ENCODE measurements at regions not wholly inside any gene's neighbourhood (a gene's known extent, or its start where the extent isn't known, plus 50 kb on each side); places are given as distances from the start of the nearest gene placed in this dataset.

GRCh38 chr6:168902075-168902474 is 351.6 kb downstream of the THBS2 start:
- no peak overlapping the region for H3K27ac ChIP-seq (ENCODE audit: low read depth in 1 of 2, low read length in 1 of 2)
- WGBS: 85% methylated on average over 6 of the region's 6 CpGs

GRCh38 chr6:168901076-168901475 is 352.6 kb downstream of the THBS2 start:
- no peak for DNase-seq (ENCODE audit: low read depth in 6 of 9, low spot score in 9 of 9)
- Histone ChIP-seq H3K27ac (ENCODE audit: low read depth in 1 of 2, low read length in 1 of 2) (no peak overlapping the region), H3K4me1 (ENCODE audit: control insufficient read depth in 2 of 2, insufficient read depth in 2 of 2, low read length in 2 of 2) (no peaks in the 10 kb centered on the region), H3K27me3 (ENCODE audit: control insufficient read depth in 2 of 2, insufficient read depth in 1 of 2, low read length in 1 of 2) (no peaks in the 10 kb centered on the region), H3K36me3 (ENCODE audit: control insufficient read depth in 2 of 2, insufficient read depth in 2 of 2, low read length in 1 of 2) (no peaks in the 10 kb centered on the region), H3K4me3 (ENCODE audit: low read length in 2 of 2) (no peak overlapping the region), H3K9me3 (ENCODE audit: control insufficient read depth in 2 of 2, insufficient read depth in 1 of 2, low read length in 1 of 2) (no peaks in the 10 kb centered on the region)
- 95% methylated on average over 19 of the region's 19 CpGs for WGBS

More at GRCh38 chr6:168902075-168902474, 351.6 kb downstream of the THBS2 start:
- H3K4me1 ChIP-seq (ENCODE audit: control insufficient read depth in 2 of 2, insufficient read depth in 2 of 2, low read length in 2 of 2): no peaks in the 10 kb centered on the region
- no peaks in the 10 kb centered on the region for H3K36me3 ChIP-seq (ENCODE audit: control insufficient read depth in 2 of 2, insufficient read depth in 2 of 2, low read length in 1 of 2)
- H3K27me3 ChIP-seq (ENCODE audit: control insufficient read depth in 2 of 2, insufficient read depth in 1 of 2, low read length in 1 of 2): no peaks in the 10 kb centered on the region
- no peak overlapping the region for H3K4me3 ChIP-seq (ENCODE audit: low read length in 2 of 2)
- H3K9me3 ChIP-seq (ENCODE audit: control insufficient read depth in 2 of 2, insufficient read depth in 1 of 2, low read length in 1 of 2): no peaks in the 10 kb centered on the region
- DNase-seq (ENCODE audit: low read depth in 6 of 9, low spot score in 9 of 9): no peak

- no peaks in the 10 kb centered on the region for H3K4me1 ChIP-seq (ENCODE audit: control insufficient read depth in 2 of 2, insufficient read depth in 2 of 2, low read length in 2 of 2)
- no peaks in the 10 kb centered on the region for H3K27me3 ChIP-seq (ENCODE audit: control insufficient read depth in 2 of 2, insufficient read depth in 1 of 2, low read length in 1 of 2)
- DNase-seq (ENCODE audit: low read depth in 6 of 9, low spot score in 9 of 9): no peak
- H3K36me3 ChIP-seq (ENCODE audit: control insufficient read depth in 2 of 2, insufficient read depth in 2 of 2, low read length in 1 of 2): no peaks in the 10 kb centered on the region
- no peak overlapping the region for H3K4me3 ChIP-seq (ENCODE audit: low read length in 2 of 2)
- H3K9me3 ChIP-seq (ENCODE audit: control insufficient read depth in 2 of 2, insufficient read depth in 1 of 2, low read length in 1 of 2): no peaks in the 10 kb centered on the region
- no peak overlapping the region for H3K27ac ChIP-seq (ENCODE audit: low read depth in 1 of 2, low read length in 1 of 2)
- 96% methylated on average over 9 of the region's 9 CpGs for WGBS
Observed at GRCh38 chr6:168896321-168896720, 357.3 kb downstream of the THBS2 start.

DNA sequence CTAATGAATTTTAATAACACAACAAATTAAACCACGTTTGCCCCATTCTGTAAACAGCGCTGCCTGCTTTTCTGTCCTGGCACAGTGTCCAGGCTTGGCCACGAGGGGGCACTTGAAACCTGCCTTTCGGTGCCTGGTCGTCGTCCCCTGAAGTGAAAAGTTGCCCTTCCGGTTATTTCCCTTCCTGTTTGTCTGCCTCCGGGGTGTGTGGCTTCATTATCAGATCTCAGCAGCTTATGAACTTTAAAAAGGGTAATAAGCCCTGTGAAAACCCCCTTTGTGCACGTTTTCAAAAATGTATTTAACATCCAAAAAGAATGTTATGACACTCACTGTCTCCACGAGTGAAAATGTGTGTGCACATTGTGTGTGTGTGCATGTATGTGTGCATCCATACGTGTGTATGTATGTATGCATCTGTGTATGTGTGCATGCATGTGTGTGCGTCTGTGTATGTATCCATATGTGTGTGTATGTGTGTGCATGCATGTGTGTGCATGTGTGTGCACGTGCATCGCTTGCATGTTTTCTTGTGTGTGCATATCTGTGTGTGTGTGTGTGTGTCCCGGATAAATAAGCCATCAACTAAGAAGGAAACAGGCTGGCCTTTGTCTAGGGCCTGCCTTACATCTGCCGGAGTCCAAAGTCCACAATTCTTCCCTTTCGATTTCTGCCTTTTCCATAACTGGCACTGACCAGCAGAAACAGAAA is 358.4 kb downstream of the THBS2 start:
- Histone ChIP-seq H3K27ac (ENCODE audit: low read depth in 1 of 2, low read length in 1 of 2) (no peak overlapping the region), H3K4me1 (ENCODE audit: control insufficient read depth in 2 of 2, insufficient read depth in 2 of 2, low read length in 2 of 2) (no peaks in the 10 kb centered on the region), H3K9me3 (ENCODE audit: control insufficient read depth in 2 of 2, insufficient read depth in 1 of 2, low read length in 1 of 2) (no peaks in the 10 kb centered on the region), H3K4me3 (ENCODE audit: low read length in 2 of 2) (no peak overlapping the region), H3K36me3 (ENCODE audit: control insufficient read depth in 2 of 2, insufficient read depth in 2 of 2, low read length in 1 of 2) (no peaks in the 10 kb centered on the region), H3K27me3 (ENCODE audit: control insufficient read depth in 2 of 2, insufficient read depth in 1 of 2, low read length in 1 of 2) (no peaks in the 10 kb centered on the region)
- 41% methylated on average over 17 of the region's 17 CpGs for WGBS
- DNase-seq (ENCODE audit: low read depth in 6 of 9, low spot score in 9 of 9): peak; percentile 23 to 73 (median 45)

DNA sequence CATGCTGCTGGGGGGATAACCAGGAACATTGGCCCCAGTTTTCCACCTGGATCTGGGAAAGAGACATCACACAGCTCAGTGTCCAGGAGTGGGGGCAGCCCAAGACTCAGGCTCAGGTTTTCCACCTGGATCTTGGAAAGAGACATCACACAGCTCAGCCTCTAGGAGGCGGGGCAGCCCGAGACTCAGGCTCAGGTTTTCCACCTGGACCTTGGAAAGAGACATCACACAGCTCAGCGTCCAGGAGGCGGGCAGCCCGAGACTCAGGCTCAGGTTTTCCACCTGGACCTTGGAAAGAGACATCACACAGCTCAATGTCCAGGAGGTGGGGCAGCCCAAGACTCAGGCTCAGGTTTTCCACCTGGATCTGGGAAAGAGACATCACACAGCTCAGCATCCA is 361.6 kb downstream of the THBS2 start:
- H3K27ac ChIP-seq (ENCODE audit: low read depth in 1 of 2, low read length in 1 of 2): no peak overlapping the region
- no peaks in the 10 kb centered on the region for H3K27me3 ChIP-seq (ENCODE audit: control insufficient read depth in 2 of 2, insufficient read depth in 1 of 2, low read length in 1 of 2)
- H3K4me3 ChIP-seq (ENCODE audit: low read length in 2 of 2): no peak overlapping the region
- 93% methylated on average over 5 of the region's 5 CpGs for WGBS
- H3K4me1 ChIP-seq (ENCODE audit: control insufficient read depth in 2 of 2, insufficient read depth in 2 of 2, low read length in 2 of 2): no peaks in the 10 kb centered on the region
- H3K36me3 ChIP-seq (ENCODE audit: control insufficient read depth in 2 of 2, insufficient read depth in 2 of 2, low read length in 1 of 2): no peaks in the 10 kb centered on the region
- no peaks in the 10 kb centered on the region for H3K9me3 ChIP-seq (ENCODE audit: control insufficient read depth in 2 of 2, insufficient read depth in 1 of 2, low read length in 1 of 2)
- DNase-seq (ENCODE audit: low read depth in 6 of 9, low spot score in 9 of 9): no peak

DNA sequence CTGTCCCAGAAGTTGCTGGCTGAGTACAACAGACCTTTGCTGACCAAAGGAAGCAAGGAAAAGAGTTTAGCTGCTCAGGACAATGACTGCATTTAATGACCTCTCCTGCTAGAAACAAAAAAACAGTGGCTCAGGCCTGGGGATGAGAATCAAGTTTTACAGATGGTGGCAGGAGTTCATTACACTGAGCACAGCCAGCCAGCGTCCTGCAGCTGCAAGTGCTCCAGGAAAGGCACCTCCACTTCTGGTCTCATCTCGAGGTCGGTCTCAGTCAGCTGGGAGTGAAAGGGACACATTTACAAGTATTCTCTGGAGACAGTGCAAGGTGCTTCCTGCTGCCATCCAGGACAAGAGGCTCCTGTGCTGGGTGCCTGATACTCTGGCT is 362.7 kb downstream of the THBS2 start:
- no peaks in the 10 kb centered on the region for H3K9me3 ChIP-seq (ENCODE audit: control insufficient read depth in 2 of 2, insufficient read depth in 1 of 2, low read length in 1 of 2)
- no peak for DNase-seq (ENCODE audit: low read depth in 6 of 9, low spot score in 9 of 9)
- H3K36me3 ChIP-seq (ENCODE audit: control insufficient read depth in 2 of 2, insufficient read depth in 2 of 2, low read length in 1 of 2): no peaks in the 10 kb centered on the region
- 73% methylated on average over 3 of the region's 3 CpGs for WGBS
- no peak overlapping the region for H3K27ac ChIP-seq (ENCODE audit: low read depth in 1 of 2, low read length in 1 of 2)
- H3K4me3 ChIP-seq (ENCODE audit: low read length in 2 of 2): no peak overlapping the region
- H3K27me3 ChIP-seq (ENCODE audit: control insufficient read depth in 2 of 2, insufficient read depth in 1 of 2, low read length in 1 of 2): no peaks in the 10 kb centered on the region
- H3K4me1 ChIP-seq (ENCODE audit: control insufficient read depth in 2 of 2, insufficient read depth in 2 of 2, low read length in 2 of 2): no peaks in the 10 kb centered on the region

GRCh38 chr6:168890306-168890980 is 363.2 kb downstream of the THBS2 start:
- no peaks in the 10 kb centered on the region for H3K4me1 ChIP-seq (ENCODE audit: control insufficient read depth in 2 of 2, insufficient read depth in 2 of 2, low read length in 2 of 2)
- no peak overlapping the region for H3K4me3 ChIP-seq (ENCODE audit: low read length in 2 of 2)
- no peaks in the 10 kb centered on the region for H3K9me3 ChIP-seq (ENCODE audit: control insufficient read depth in 2 of 2, insufficient read depth in 1 of 2, low read length in 1 of 2)
- no peaks in the 10 kb centered on the region for H3K27me3 ChIP-seq (ENCODE audit: control insufficient read depth in 2 of 2, insufficient read depth in 1 of 2, low read length in 1 of 2)
- H3K36me3 ChIP-seq (ENCODE audit: control insufficient read depth in 2 of 2, insufficient read depth in 2 of 2, low read length in 1 of 2): no peaks in the 10 kb centered on the region
- H3K27ac ChIP-seq (ENCODE audit: low read depth in 1 of 2, low read length in 1 of 2): no peak overlapping the region
- 91% methylated on average over 26 of the region's 26 CpGs for WGBS
- DNase-seq (ENCODE audit: low read depth in 6 of 9, low spot score in 9 of 9): no peak

DNA sequence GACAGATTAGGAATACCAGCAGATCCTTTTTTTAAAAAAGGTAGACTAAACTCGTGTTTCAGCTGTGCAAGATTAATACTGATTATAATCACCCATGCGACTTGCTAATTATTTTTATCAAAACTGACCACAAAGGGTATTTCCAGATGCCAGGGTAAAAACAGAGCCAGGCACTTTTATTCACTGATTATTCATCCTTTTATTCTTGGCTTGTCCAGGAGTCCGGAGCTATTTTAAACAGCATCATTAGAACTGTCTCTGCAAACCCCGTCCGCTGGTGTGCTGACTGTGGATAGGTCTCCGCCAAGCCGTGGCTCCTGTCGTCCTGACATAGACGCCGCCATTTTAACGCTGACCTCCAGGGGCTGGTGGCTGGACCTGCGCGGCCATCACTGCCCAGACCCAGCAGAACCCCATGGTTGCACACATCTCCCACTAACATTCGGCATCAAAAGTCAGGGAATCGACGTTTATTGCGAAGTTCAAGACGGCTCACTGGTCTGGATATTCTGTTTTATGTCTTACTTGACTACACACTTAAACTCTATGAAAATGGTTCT is 364.8 kb downstream of the THBS2 start:
- no peaks in the 10 kb centered on the region for H3K36me3 ChIP-seq (ENCODE audit: control insufficient read depth in 2 of 2, insufficient read depth in 2 of 2, low read length in 1 of 2)
- H3K27me3 ChIP-seq (ENCODE audit: control insufficient read depth in 2 of 2, insufficient read depth in 1 of 2, low read length in 1 of 2): peaks cover 0 to 2% of the 10 kb centered on the region in 2 donors
- H3K4me1 ChIP-seq (ENCODE audit: control insufficient read depth in 2 of 2, insufficient read depth in 2 of 2, low read length in 2 of 2): no peaks in the 10 kb centered on the region
- H3K9me3 ChIP-seq (ENCODE audit: control insufficient read depth in 2 of 2, insufficient read depth in 1 of 2, low read length in 1 of 2): no peaks in the 10 kb centered on the region
- no peak overlapping the region for H3K27ac ChIP-seq (ENCODE audit: low read depth in 1 of 2, low read length in 1 of 2)
- no peak for DNase-seq (ENCODE audit: low read depth in 6 of 9, low spot score in 9 of 9)
- no peak overlapping the region for H3K4me3 ChIP-seq (ENCODE audit: low read length in 2 of 2)
- WGBS: 97% methylated on average over 18 of the region's 18 CpGs

- H3K9me3 ChIP-seq (ENCODE audit: control insufficient read depth in 2 of 2, insufficient read depth in 1 of 2, low read length in 1 of 2): no peaks in the 10 kb centered on the region
- DNase-seq (ENCODE audit: low read depth in 6 of 9, low spot score in 9 of 9): no peak
- H3K27ac ChIP-seq (ENCODE audit: low read depth in 1 of 2, low read length in 1 of 2): no peak overlapping the region
- no peaks in the 10 kb centered on the region for H3K36me3 ChIP-seq (ENCODE audit: control insufficient read depth in 2 of 2, insufficient read depth in 2 of 2, low read length in 1 of 2)
- no peak overlapping the region for H3K4me3 ChIP-seq (ENCODE audit: low read length in 2 of 2)
- peaks cover 0 to 2% of the 10 kb centered on the region in 2 donors for H3K27me3 ChIP-seq (ENCODE audit: control insufficient read depth in 2 of 2, insufficient read depth in 1 of 2, low read length in 1 of 2)
- no peaks in the 10 kb centered on the region for H3K4me1 ChIP-seq (ENCODE audit: control insufficient read depth in 2 of 2, insufficient read depth in 2 of 2, low read length in 2 of 2)
- WGBS: 95% methylated on average over 11 of the region's 11 CpGs
Observed at GRCh38 chr6:168888102-168888501, 365.5 kb downstream of the THBS2 start.

All from thymus (tissue), 11 donors.